ENCODE measurements at regions not wholly inside any gene's neighbourhood (a gene's known extent, or its start where the extent isn't known, plus 50 kb on each side); places are given as distances from the start of the nearest gene placed in this dataset.

DNA sequence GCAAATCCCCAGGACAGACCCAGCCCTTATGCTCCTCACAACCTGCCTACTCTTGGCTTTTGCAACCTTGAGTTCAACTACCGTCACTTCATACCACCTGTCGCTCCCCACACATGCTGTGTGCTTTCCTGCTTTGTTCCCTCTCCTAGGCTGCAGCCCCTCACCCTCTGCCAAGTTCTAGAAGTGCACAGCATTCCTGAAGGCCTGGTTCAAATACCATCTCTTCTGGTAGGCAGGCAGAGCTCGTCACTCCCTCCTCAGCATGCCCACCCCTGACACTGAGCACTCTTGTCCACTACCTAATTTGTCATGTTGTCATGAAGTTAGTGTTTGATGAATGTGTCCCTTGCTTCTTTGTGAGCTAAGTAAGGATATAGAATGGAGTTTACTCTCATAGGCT, 129.6 kb downstream of the SEMA6D start:
- H3K4me3 ChIP-seq (ENCODE audit: low read length): no peak overlapping the region
- TF ChIP-seq CTCF (conservative IDR thresholded peaks at IDR 0.05; ENCODE audit: low read depth, low read length): no peak
- DNase-seq (ENCODE audit: low read depth): no peak

GRCh38 chr15:47856071-47856470, 138.8 kb downstream of the SEMA6D start:
- no peak for DNase-seq (ENCODE audit: low read depth)
- no peak overlapping the region for H3K4me3 ChIP-seq (ENCODE audit: low read length)
- TF ChIP-seq CTCF (conservative IDR thresholded peaks at IDR 0.05; ENCODE audit: low read depth, low read length): no peak

DNA sequence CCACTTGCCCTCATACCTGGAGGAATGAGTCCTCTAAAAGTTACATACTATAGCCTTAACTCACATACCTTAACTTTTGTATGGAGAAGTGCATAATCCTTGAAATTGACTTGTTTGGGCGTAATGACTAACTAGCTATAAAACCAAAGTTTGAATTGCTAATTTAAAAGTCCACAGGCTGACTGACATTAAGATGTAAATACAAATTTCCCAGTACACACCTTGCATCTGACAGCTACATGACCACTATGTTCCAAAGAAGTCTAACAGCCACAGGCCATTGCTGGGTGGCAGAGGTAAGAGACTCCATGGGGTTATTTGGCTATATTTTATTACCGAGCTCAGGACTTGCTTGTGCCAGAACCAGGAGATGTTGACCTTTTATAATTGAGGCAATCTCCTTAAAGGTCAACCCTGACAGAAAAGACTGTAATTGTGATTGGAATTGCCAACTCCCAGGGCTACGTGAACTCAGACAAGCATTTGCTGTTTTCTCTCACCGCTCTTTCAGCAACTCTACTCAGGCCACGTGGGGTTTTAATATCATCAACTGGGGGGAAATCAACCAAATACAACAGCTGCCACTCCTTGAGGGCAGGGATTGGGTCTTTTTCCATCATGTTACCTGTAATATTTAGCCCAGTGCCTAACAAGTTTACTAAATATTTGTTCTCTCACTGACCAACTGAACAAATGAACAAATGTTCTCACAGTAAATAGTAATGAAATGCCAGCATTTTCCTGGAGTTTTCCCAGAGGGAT, 139.9 kb downstream of the SEMA6D start:
- no peak overlapping the region for H3K4me3 ChIP-seq (ENCODE audit: low read length)
- TF ChIP-seq CTCF (conservative IDR thresholded peaks at IDR 0.05; ENCODE audit: low read depth, low read length): no peak
- no peak for DNase-seq (ENCODE audit: low read depth)

DNA sequence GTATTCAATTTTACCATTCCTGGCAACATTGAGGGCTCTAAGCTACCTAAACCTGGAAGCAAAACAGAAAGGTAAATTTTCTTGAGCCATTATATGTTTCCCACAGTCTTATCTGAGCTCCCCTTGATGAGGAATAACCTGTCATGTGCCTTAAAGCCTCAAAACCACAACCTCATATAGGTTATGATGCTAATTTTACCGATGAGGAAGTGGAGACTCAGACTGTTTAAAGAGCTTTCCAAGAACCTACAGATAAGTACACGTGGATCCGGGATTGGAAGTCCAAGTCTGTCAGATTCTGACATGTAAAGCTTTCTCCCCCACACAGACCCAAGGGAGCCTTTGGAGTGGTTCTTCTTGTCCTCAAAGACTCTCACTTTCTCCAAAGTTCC, 140.5 kb downstream of the SEMA6D start:
- no peak for TF ChIP-seq CTCF (conservative IDR thresholded peaks at IDR 0.05; ENCODE audit: low read depth, low read length)
- no peak overlapping the region for H3K4me3 ChIP-seq (ENCODE audit: low read length)
- DNase-seq (ENCODE audit: low read depth): no peak

- no peak for DNase-seq (ENCODE audit: low read depth)
- no peak for TF ChIP-seq CTCF (conservative IDR thresholded peaks at IDR 0.05; ENCODE audit: low read depth, low read length)
- H3K4me3 ChIP-seq (ENCODE audit: low read length): no peak overlapping the region
Measured at GRCh38 chr15:47861111-47861903, 144.0 kb downstream of the SEMA6D start.

DNA sequence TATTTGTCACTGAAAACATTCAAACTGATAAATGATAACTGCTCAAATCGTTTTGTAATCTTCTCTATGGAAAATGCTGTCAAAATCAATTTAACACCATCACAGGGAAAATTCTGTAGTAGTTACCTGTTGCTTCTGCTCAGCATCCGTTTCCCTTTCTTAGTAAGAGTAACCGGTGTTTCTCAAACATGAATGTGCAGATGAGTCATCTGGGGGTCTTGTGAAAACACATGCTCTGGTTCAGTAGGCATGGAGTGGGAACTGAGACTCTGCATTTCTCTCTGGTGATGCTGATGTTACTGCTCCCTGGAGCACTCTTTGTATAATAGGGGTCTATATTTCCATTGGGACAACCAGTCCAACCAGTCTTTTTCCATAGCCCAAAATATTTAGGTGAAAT, 145.1 kb downstream of the SEMA6D start:
- DNase-seq (ENCODE audit: low read depth): no peak
- TF ChIP-seq CTCF (conservative IDR thresholded peaks at IDR 0.05; ENCODE audit: low read depth, low read length): no peak
- no peak overlapping the region for H3K4me3 ChIP-seq (ENCODE audit: low read length)

DNA sequence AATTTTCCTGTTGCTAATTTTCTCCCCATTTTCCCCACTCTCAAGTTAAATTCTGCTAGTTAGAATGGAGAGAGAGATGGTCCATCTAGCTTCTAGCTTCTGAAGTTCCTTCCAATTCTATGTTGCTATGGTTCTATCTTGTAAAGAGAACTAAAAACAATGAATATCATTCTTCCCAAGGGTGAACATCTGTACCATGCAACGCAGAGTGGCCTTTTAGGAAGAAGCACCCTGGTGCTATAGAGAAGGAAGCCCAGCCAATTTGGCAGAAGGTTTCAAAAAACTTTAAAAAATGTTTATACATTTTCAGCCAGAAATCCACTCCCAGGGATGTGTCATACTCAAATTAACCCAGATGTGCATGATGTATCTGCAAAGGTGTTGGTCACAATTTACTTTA, 149.1 kb downstream of the SEMA6D start:
- TF ChIP-seq CTCF (conservative IDR thresholded peaks at IDR 0.05; ENCODE audit: low read depth, low read length): no peak
- no peak for DNase-seq (ENCODE audit: low read depth)

More for the DNA sequence above, 149.1 kb downstream of the SEMA6D start:
- no peak overlapping the region for H3K4me3 ChIP-seq (ENCODE audit: low read length)
